ENCODE measurements at regions not wholly inside any gene's neighbourhood (a gene's known extent, or its start where the extent isn't known, plus 50 kb on each side); places are given as distances from the start of the nearest gene placed in this dataset.

DNA sequence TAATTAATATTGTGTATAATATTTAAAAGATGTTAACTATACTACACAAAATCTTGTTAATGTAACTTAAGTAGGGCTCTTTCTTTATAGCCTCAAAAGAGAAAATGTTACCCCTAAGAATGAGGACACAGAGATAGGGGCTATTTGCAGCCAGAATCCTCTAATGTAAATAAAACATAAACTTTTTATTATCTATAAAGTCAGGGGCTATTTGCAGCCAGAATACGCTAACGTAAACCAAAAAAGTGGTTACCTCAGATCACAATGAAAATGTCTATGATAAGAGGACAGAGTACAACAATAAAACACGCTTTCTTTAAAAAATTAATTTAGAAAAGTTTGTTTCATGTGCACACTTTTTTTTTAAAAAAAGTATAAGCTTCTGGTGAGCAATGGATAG is 229.9 kb upstream of the PITX2 start:
- H3K4me1 Mint-ChIP-seq, result peaks cover 29% of the 10 kb centered on the region
- no peak overlapping the region for H3K27ac Mint-ChIP-seq
- no peaks in the 10 kb centered on the region for H3K9me3 Mint-ChIP-seq
- H3K4me3 Mint-ChIP-seq, result no peak overlapping the region
- no peaks in the 10 kb centered on the region for H3K36me3 Mint-ChIP-seq (ENCODE audit: low read depth)
- TF ChIP-seq, protein P1, sequence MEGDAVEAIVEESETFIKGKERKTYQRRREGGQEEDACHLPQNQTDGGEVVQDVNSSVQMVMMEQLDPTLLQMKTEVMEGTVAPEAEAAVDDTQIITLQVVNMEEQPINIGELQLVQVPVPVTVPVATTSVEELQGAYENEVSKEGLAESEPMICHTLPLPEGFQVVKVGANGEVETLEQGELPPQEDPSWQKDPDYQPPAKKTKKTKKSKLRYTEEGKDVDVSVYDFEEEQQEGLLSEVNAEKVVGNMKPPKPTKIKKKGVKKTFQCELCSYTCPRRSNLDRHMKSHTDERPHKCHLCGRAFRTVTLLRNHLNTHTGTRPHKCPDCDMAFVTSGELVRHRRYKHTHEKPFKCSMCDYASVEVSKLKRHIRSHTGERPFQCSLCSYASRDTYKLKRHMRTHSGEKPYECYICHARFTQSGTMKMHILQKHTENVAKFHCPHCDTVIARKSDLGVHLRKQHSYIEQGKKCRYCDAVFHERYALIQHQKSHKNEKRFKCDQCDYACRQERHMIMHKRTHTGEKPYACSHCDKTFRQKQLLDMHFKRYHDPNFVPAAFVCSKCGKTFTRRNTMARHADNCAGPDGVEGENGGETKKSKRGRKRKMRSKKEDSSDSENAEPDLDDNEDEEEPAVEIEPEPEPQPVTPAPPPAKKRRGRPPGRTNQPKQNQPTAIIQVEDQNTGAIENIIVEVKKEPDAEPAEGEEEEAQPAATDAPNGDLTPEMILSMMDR (IDR thresholded peaks at IDR 0.05; ENCODE audit: unreplicated experiment in 3 of 3), result no peak
- H3K27me3 Mint-ChIP-seq (ENCODE audit: low read depth), result peaks cover 2% of the 10 kb centered on the region

DNA sequence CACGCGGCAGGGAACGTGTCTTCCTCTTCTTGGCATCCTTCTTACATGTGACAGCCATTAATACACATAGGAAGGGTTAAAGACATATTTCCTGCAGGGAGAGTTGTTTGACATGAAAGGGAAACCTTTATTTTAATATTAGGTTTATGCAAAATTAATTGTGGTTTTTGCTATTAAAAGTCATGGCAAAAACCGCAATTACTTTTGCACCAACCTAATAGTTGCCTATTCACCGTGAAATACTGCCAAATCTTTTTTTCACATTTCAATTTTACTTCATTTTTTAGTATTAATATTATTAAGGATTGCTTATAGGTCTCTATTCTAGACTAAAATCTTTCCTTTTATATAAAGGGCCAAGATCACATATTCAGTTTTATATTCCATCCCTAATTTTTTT is 230.4 kb upstream of the PITX2 start:
- H3K27me3 Mint-ChIP-seq (ENCODE audit: low read depth), result no peaks in the 10 kb centered on the region
- no peaks in the 10 kb centered on the region for H3K9me3 Mint-ChIP-seq
- H3K27ac Mint-ChIP-seq, result no peak overlapping the region
- no peak overlapping the region for H3K4me3 Mint-ChIP-seq
- H3K4me1 Mint-ChIP-seq, result peaks cover 29% of the 10 kb centered on the region
- TF ChIP-seq, protein P1 (IDR thresholded peaks at IDR 0.05; ENCODE audit: unreplicated experiment in 3 of 3), result no peak
- no peaks in the 10 kb centered on the region for H3K36me3 Mint-ChIP-seq (ENCODE audit: low read depth)

DNA sequence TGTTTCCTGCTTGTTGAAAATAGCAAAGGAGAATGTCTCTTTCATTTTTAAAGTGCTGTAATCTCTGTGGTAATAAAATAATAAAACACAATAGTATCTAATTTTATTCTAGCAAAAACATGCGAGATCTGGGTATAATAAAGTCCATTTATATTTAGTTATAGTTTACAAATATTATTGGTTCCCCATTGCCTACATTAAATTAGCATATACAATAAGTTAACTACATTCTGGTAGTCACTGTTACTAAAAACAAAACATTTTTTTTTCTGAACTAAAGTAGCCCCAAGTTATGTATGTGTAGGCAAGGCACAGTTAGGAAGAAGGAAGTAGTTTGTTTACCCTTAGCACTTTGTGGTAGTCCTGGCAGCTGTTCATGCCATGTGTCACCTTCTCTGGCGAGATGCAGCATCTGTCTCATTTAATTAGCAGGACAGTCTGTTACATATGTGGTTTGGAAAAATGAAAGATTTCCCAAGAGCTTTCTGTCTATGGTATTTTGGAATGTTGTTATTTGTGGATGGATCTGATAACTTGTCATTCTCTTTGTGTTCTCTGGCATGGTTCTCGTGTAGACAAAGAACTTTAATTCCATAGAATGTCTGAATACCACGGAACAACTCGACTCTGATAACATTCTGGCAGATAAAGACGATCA is 231.3 kb upstream of the PITX2 start:
- peaks cover 29% of the 10 kb centered on the region for H3K4me1 Mint-ChIP-seq
- H3K4me3 Mint-ChIP-seq, result peak overlapping the region in 1 of 3 experiments; percentile 4
- TF ChIP-seq, protein P1 (IDR thresholded peaks at IDR 0.05; ENCODE audit: unreplicated experiment in 3 of 3), result no peak
- no peaks in the 10 kb centered on the region for H3K36me3 Mint-ChIP-seq (ENCODE audit: low read depth)
- no peaks in the 10 kb centered on the region for H3K9me3 Mint-ChIP-seq
- no peaks in the 10 kb centered on the region for H3K27me3 Mint-ChIP-seq (ENCODE audit: low read depth)
- peak overlapping the region; percentile 18 to 57 (median 18) for H3K27ac Mint-ChIP-seq

DNA sequence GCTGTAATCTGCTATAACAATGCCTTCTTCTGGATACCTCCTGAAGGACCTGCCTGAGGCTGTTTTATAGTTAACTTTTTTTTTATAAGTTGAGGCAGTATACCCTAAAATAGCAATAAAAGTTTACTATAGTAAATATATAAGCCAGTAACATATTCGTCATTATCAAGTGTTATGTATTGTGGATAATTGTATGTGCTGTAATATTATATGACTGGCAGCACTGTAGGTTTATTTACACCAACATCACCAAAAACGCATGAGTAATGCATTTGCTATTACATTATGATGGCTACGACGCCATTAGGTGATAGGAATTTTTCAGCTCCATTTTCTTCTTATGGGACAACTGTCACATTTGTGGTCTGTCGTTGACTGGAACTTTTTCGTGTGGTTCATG is 237.2 kb upstream of the PITX2 start:
- no peaks in the 10 kb centered on the region for H3K36me3 Mint-ChIP-seq (ENCODE audit: low read depth)
- no peak overlapping the region for H3K27ac Mint-ChIP-seq
- H3K4me3 Mint-ChIP-seq, result no peak overlapping the region
- H3K9me3 Mint-ChIP-seq, result no peaks in the 10 kb centered on the region
- no peaks in the 10 kb centered on the region for H3K27me3 Mint-ChIP-seq (ENCODE audit: low read depth)
- TF ChIP-seq, protein P1 (IDR thresholded peaks at IDR 0.05; ENCODE audit: unreplicated experiment in 3 of 3), result no peak
- H3K4me1 Mint-ChIP-seq, result no peaks in the 10 kb centered on the region

DNA sequence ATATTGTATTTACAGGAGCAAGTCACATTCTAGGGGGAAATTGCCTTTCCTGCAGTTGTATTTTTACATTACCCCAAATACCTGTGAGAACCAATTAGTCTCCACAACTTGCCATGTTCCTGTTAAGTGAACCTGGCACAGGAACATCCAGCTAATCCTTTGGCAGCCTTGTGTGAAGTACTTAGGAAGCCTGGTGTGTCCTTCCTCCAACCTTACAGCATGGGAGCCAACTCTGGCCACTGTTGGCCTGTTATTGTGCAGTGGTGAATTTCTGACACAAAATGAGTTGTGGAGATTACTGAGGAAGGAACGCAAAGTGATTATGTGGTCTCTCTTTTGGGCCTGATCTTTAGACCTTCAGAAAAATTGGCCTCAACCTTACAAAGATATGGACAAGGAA is 238.0 kb upstream of the PITX2 start:
- H3K27ac Mint-ChIP-seq, result no peak overlapping the region
- H3K4me1 Mint-ChIP-seq, result peaks cover 5% of the 10 kb centered on the region
- TF ChIP-seq, protein P1 (IDR thresholded peaks at IDR 0.05; ENCODE audit: unreplicated experiment in 3 of 3), result no peak
- no peaks in the 10 kb centered on the region for H3K9me3 Mint-ChIP-seq
- H3K36me3 Mint-ChIP-seq (ENCODE audit: low read depth), result no peaks in the 10 kb centered on the region
- H3K27me3 Mint-ChIP-seq (ENCODE audit: low read depth), result no peaks in the 10 kb centered on the region
- no peak overlapping the region for H3K4me3 Mint-ChIP-seq

DNA sequence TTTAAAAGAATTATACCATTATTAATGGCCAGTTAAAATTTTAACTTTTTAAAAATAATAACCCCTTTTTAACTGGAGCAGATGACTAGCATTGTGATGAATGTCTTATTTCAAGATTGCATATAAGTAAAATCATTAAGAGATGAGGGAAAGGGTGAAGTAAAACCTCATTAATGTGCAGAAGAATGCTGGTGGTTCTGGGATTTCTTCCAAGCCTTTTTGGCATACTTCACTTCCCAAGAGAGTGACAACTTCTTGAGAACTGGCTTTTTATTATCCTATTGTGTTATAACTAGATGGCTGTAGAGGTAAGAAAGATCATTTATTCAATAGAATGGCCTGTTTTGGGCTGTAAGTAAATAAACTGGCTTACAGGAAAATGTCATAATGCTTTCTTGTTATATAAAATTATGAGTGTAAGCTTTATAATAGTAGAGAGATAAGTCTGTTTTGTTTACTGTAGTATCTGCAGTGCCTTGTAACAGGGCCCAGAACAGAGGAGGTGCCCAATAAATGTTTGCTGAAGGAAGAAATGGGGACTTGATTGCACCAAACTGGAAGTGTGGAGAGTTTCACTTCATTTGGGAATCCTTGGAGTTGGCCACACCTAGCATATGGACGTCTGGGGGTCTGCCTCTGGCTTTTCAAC is 242.9 kb upstream of the PITX2 start:
- Mint-ChIP-seq H3K9me3 (peaks cover 4% of the 10 kb centered on the region), H3K27me3 (ENCODE audit: low read depth) (no peaks in the 10 kb centered on the region), H3K4me1 (peaks cover 42% of the 10 kb centered on the region), H3K36me3 (ENCODE audit: low read depth) (no peaks in the 10 kb centered on the region), H3K4me3 (no peak overlapping the region), H3K27ac (peak overlapping the region in 1 of 3 experiments; percentile 34)
- TF ChIP-seq, protein P1 (IDR thresholded peaks at IDR 0.05; ENCODE audit: unreplicated experiment in 3 of 3), result no peak
